ENCODE measurements at regions not wholly inside any gene's neighbourhood (a gene's known extent, or its start where the extent isn't known, plus 50 kb on each side); places are given as distances from the start of the nearest gene placed in this dataset.

DNA sequence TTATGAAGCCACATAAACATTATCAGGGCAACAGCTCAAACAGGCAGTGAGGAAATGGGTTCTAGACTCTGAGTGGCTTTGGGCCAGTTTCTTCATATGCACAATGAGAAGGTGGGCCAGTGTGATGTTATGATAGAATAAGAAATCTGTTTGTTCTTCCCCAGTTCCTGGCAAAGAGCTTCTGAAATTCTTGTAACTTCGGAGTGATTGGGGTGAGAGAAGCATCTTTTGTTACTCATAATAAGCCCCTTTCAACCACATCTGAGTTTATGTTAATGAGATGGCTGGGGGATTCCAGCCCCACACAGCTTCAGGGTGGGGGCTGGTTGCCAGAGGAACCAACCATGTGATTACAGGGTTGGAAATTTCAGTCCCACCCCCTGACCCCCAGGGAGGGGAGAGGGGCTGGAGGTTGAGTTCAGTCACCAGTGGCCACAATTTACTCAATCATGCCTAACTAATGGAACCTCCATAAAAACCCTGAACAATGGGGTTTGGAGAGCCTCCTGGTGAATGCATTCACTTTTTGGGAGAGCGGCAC is 57.0 kb upstream of the FRMD4B start:
- H3K4me3 Mint-ChIP-seq, result no peak overlapping the region
- DNase-seq (no peak), ATAC-seq (no peak)
- H3K4me1 Mint-ChIP-seq, result peaks cover 4% of the 10 kb centered on the region
- peaks cover 5% of the 10 kb centered on the region for H3K27me3 Mint-ChIP-seq
- no peak overlapping the region for H3K27ac Mint-ChIP-seq
- H3K9me3 ChIP-seq (ENCODE audit: control insufficient read depth, low read length, poor library complexity, severe bottlenecking), result no peaks in the 10 kb centered on the region
- H3K36me3 Mint-ChIP-seq (ENCODE audit: low read depth), result no peaks in the 10 kb centered on the region

DNA sequence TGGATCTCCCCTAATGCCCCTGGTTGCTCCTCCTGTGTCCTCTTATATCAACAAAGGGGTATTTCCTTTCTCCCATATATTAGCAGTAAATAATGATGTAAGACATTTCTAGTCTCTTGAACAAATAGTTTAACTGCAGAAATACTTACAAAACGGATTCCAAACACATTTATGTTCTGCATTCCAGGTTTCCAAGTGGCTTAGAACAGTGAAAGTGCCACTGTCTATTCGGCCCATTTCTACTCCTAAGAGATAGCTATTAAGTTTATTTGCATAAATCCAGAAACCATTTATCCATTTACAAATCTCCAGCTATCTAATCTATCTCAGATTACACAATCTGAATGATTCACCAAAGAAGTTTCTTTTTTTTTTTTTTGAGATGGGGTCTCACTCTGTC is 55.8 kb upstream of the FRMD4B start:
- no peaks in the 10 kb centered on the region for H3K9me3 ChIP-seq (ENCODE audit: control insufficient read depth, low read length, poor library complexity, severe bottlenecking)
- no peak overlapping the region for H3K4me3 Mint-ChIP-seq
- ATAC-seq, result no peak
- H3K27me3 Mint-ChIP-seq, result peaks cover 5% of the 10 kb centered on the region
- no peak overlapping the region for H3K27ac Mint-ChIP-seq
- DNase-seq, result no peak
- H3K4me1 Mint-ChIP-seq, result peaks cover 4% of the 10 kb centered on the region
- H3K36me3 Mint-ChIP-seq (ENCODE audit: low read depth), result no peaks in the 10 kb centered on the region

DNA sequence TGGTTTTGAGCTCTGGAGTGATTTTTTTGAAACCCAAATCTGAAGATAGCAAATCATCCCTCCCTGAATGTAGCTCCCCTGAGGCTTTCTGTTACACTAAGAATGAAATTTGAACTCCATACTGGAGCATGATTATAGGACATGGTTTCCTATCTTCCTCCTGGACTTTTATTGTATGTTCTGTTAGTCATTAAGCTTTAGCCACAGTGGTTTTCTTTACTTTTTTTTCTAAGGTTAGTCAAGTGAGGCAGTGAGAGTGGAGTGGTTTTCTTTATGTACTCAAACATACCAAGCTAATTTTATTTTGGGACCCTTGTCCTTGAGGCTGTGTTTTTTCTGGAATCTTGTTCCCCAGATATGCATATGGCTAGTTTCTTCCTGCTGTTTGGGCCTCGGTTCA is 55.2 kb upstream of the FRMD4B start:
- Mint-ChIP-seq H3K4me3 (no peak overlapping the region), H3K27me3 (peaks cover 5% of the 10 kb centered on the region), H3K27ac (no peak overlapping the region), H3K4me1 (peaks cover 4% of the 10 kb centered on the region), H3K36me3 (ENCODE audit: low read depth) (no peaks in the 10 kb centered on the region)
- DNase-seq (no peak), ATAC-seq (no peak)
- H3K9me3 ChIP-seq (ENCODE audit: control insufficient read depth, low read length, poor library complexity, severe bottlenecking), result no peaks in the 10 kb centered on the region

DNA sequence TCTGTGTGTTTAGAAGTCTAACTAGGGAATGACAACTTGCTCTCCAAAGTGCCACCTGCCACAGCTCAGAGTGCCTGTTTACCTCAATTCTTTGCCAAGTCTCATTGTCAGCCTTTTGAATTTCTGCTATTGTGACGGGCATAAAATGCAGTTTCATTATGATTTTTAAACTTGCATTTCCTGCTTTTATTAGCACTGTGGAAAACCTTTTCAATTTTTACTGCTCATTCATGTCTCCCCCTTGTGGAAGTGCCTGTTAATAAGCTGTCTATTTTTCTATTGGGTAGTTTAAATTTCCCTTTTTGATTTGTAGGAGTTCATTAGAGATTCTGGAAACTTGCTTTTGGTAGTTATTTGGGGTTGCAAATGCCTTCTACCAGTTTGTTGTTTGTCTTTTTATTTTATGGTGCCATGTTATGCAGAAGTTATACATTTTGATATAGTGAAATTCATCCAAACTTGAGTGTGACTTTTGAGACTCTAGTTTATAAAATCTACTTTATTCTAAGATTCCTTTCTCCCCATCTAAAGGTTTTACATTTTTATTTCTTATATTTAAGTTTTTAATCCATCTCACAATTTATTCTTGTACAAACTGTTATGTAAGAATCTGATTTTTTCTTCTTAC is 53.9 kb upstream of the FRMD4B start:
- peaks cover 5% of the 10 kb centered on the region for H3K27me3 Mint-ChIP-seq
- no peak overlapping the region for H3K27ac Mint-ChIP-seq
- no peaks in the 10 kb centered on the region for H3K36me3 Mint-ChIP-seq (ENCODE audit: low read depth)
- DNase-seq, result no peak
- ATAC-seq, result no peak
- peak overlapping the region; percentile 25 for H3K4me3 Mint-ChIP-seq
- peaks cover 2% of the 10 kb centered on the region for H3K9me3 ChIP-seq (ENCODE audit: control insufficient read depth, low read length, poor library complexity, severe bottlenecking)
- H3K4me1 Mint-ChIP-seq, result peaks cover 4% of the 10 kb centered on the region

DNA sequence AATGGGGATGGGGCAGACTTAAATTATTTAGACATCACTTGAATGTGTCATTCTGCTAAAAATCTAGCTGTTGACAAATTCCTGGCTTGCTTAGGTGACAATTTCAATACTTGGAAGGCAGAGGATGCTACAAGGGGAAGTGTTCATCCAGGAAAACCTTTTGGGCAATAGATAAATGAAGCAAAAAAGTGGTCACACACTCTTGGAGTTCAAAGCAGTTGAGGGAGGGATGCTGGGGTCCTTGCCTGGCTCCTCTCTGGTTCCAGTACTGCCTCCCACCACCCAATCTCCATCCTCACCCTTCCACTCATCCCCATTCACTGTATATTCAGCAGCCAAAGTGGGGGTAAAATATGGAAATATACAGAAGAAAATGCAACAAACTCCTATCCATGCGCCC is 52.6 kb upstream of the FRMD4B start:
- peaks cover 14% of the 10 kb centered on the region for H3K27me3 Mint-ChIP-seq
- ATAC-seq (no peak), DNase-seq (no peak)
- H3K36me3 Mint-ChIP-seq (ENCODE audit: low read depth), result no peaks in the 10 kb centered on the region
- H3K4me1 Mint-ChIP-seq, result peaks cover 4% of the 10 kb centered on the region
- no peak overlapping the region for H3K4me3 Mint-ChIP-seq
- H3K9me3 ChIP-seq (ENCODE audit: control insufficient read depth, low read length, poor library complexity, severe bottlenecking), result peaks cover 2% of the 10 kb centered on the region
- H3K27ac Mint-ChIP-seq, result no peak overlapping the region

DNA sequence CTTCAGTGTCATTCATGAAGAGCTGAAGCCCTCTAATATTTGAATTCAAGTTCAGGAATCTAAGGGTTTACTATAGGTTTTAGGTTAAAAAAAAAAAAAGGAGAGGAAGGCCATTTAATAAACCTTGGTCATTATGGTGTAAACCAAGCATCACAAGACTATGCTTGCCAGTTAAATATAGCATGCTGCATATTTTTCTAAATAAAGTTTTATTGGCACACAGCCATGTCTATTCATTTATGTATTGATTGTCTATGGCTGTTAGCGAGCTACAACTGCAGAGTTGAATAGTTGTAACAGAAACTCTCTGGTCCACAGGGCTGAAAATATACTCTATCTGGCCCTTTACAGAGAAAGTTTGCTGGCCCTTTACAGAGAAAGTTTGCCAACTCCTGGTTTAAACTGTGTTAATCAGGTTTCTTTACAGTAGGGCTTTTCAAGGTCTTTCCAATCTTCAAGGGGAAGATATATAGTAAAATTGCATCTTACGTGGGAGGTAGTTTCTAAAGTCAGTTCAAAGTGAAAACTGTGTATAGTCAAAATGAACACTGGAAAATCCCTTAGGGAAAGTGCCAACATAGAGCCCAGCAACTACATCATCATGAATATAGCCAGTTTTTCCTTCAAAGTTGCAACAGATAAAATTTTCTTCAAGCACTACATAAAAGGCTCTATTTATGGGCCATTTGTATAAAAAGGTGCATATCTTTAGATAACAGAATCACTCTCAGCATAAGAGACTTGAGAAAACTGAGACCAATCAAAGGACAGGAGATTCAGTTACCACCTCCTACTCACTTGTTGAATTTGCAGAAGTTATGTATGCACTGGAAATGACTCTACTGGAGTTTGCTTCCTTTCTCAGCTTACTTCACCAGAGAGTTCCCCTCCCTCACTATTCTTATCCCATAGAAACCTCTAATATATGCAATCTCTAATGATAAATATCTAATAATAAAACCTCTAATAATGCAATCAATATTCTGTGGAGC is 49.7 kb upstream of the FRMD4B start:
- peaks cover 34% of the 10 kb centered on the region for H3K27me3 Mint-ChIP-seq
- no peak for ATAC-seq
- DNase-seq, result no peak
- H3K27ac Mint-ChIP-seq, result no peak overlapping the region
- H3K9me3 ChIP-seq (ENCODE audit: control insufficient read depth, low read length, poor library complexity, severe bottlenecking), result peaks cover 2% of the 10 kb centered on the region
- H3K36me3 Mint-ChIP-seq (ENCODE audit: low read depth), result no peaks in the 10 kb centered on the region
- no peak overlapping the region for H3K4me3 Mint-ChIP-seq
- peaks cover 4% of the 10 kb centered on the region for H3K4me1 Mint-ChIP-seq
